ENCODE measurements at regions not wholly inside any gene's neighbourhood (a gene's known extent, or its start where the extent isn't known, plus 50 kb on each side); places are given as distances from the start of the nearest gene placed in this dataset.

GRCh38 chr22:47576908-47577307, 814.5 kb downstream of the TBC1D22A start:
- Histone ChIP-seq H3K9me1 (ENCODE audit: insufficient read depth, low read length) (no peaks in the 10 kb centered on the region), H4K20me1 (ENCODE audit: insufficient read depth, low read length) (no peaks in the 10 kb centered on the region), H3K4me2 (ENCODE audit: low read depth, low read length) (no peak overlapping the region), H4K8ac (ENCODE audit: low read depth in 2 of 2, low read length in 2 of 2) (no peak overlapping the region), H4K5ac (ENCODE audit: low read depth, low read length) (no peak overlapping the region), H2AK5ac (ENCODE audit: low read depth, low read length) (no peak overlapping the region), H3K18ac (ENCODE audit: low read depth, low read length) (no peak overlapping the region), H2BK5ac (ENCODE audit: low read depth, low read length, poor library complexity, severe bottlenecking) (no peak overlapping the region), H2BK20ac (ENCODE audit: low read depth, low read length) (no peak overlapping the region), H3K36me3 (ENCODE audit: control insufficient read depth, insufficient read depth, low read length) (no peaks in the 10 kb centered on the region), H3K79me1 (ENCODE audit: low read depth in 1 of 2, low read length in 2 of 2) (no peaks in the 10 kb centered on the region), H3K23ac (ENCODE audit: low read depth, low read length) (no peak overlapping the region), H2AFZ (replicated peaks; ENCODE audit: low read length, poor library complexity) (no peak overlapping the region), H2BK15ac (ENCODE audit: low read depth, low read length) (no peak overlapping the region), H3K27me3 (ENCODE audit: control insufficient read depth, insufficient read depth, low read length) (no peaks in the 10 kb centered on the region), H3K27ac (ENCODE audit: insufficient read depth, low read length) (no peak overlapping the region), H3K14ac (replicated peaks; ENCODE audit: low read depth, low read length) (no peak overlapping the region), H3K56ac (ENCODE audit: extremely low read depth, insufficient read depth, low read length) (no peak overlapping the region), H3K4me1 (ENCODE audit: control insufficient read depth, insufficient read depth, low read length) (no peaks in the 10 kb centered on the region), H3K4ac (ENCODE audit: low read depth, low read length) (no peak overlapping the region), H4K91ac (ENCODE audit: insufficient read depth, low read depth, low read length) (no peak overlapping the region), H2AK9ac (replicated peaks; ENCODE audit: low read depth, low read length, poor library complexity) (no peak overlapping the region), H3K9me3 (ENCODE audit: control insufficient read depth, insufficient read depth, low read length) (peaks cover 33% of the 10 kb centered on the region), H3K4me3 (ENCODE audit: insufficient read depth, low read depth, low read length) (no peak overlapping the region), H3K9ac (ENCODE audit: low read depth, low read length) (no peak overlapping the region), H2BK120ac (ENCODE audit: low read depth, low read length) (no peak overlapping the region)
- WGBS, 2 experiments (ENCODE audit: extremely low coverage in 2 of 2, insufficient read length in 1 of 2) = 60% methylated on average over 1 of the region's 3 CpGs; no CpG with 5 or more reads in 1 of the 2 experiments
- dilution Hi-C loops (cut with HindIII; ENCODE audit: low sequenced_read_pairs, unreplicated experiment) = no loop called here
- POLR2A ChIA-PET (ENCODE audit: unreplicated experiment) = no interaction called here
- CTCF ChIA-PET = no interaction called here
- in situ Hi-C loops (cut with MboI; ENCODE audit: low sequenced_read_pairs) = no loop called here
- no peak for TF ChIP-seq CHD1 (IDR thresholded peaks at IDR 0.05; ENCODE audit: low read depth, low read length)
- TF ChIP-seq CEBPB (IDR thresholded peaks at IDR 0.05; ENCODE audit: low read depth, low read length) = no peak
- TF ChIP-seq RAD21 (IDR thresholded peaks at IDR 0.05; ENCODE audit: low read length) = no peak
- no peak for TF ChIP-seq USF2 (IDR thresholded peaks at IDR 0.05; ENCODE audit: low read depth, low read length)
- TF ChIP-seq NFE2L2 (IDR thresholded peaks at IDR 0.05; ENCODE audit: low read depth, low read length) = no peak
- no peak for TF ChIP-seq ELK1 (IDR thresholded peaks at IDR 0.05; ENCODE audit: borderline replicate concordance, low read depth, low read length)
- TF ChIP-seq FOS (IDR thresholded peaks at IDR 0.05; ENCODE audit: low read depth, low read length) = no peak
- no TSS peak for BruUV-seq (replicated peaks)
- ATAC-seq (ENCODE audit: low read depth) (no peak), DNase-seq (no peak)
- intact Hi-C loops (cut with micrococcal nuclease) = no loop called here

All from IMR-90 (cell line).